A549 (cell line): ENCODE measurements at regions not wholly inside any gene's neighbourhood (a gene's known extent, or its start where the extent isn't known, plus 50 kb on each side); places are given as distances from the start of the nearest gene placed in this dataset.

ENCODE experiments used
- ATAC-seq, 2 experiments: fragments of 200-7000 bp in 1 of 2; fragments of >200 bp in 1 of 2; cut with Nextera tagmentation in 1 of 2; cut with Tn5 transposase in 1 of 2; 3 replicates each; pipeline versions ENCODE4 v1.8.0 to v1.9.1; 2018 to 2020; ENCODE audit warnings: mild to moderate bottlenecking in 1 of 2, moderate library complexity in 1 of 2
- CTCF ChIA-PET: fragments of 300-600 bp; sonication (Branson Sonifier 250); formaldehyde crosslinking; extraction: SDS; loops from one replicate; lab custom pipeline; 2021; ENCODE audit warnings: antibody characterized with exemption, inconsistent platforms; lab: Yijun Ruan, JAX
- POLR2A ChIA-PET: fragments of 350-600 bp; formaldehyde crosslinking; extraction: SDS; loops from one replicate; lab custom pipeline; 2021; ENCODE audit warnings: antibody characterized with exemption, inconsistent platforms; lab: Yijun Ruan, JAX
- DNase-seq, 2 experiments: peaks; one replicate each; pipeline versions ENCODE4 v3.0.0 to v3.0.0-alpha.2; 2011 to 2016; ENCODE audit warnings: low read depth in 1 of 2, low spot score in 1 of 2
- FAIRE-seq: peaks from 2 replicates; lab custom pipeline; 2011; peaks lifted over from hg19 to GRCh38; lab: Jason Lieb, UNC
- H3K27ac ChIP-seq, 2 experiments: fragments of >200 bp; sonication (Bioruptor Twin); formaldehyde crosslinking; 3 replicates each; pipeline ENCODE4 v1.5.1; 2016 to 2017
- H3K4me1 ChIP-seq: fragments of >200 bp; sonication (Bioruptor Twin); formaldehyde crosslinking; 3 replicates; pipeline ENCODE4 v1.6.1; 2016
- H3K4me2 ChIP-seq: fragments of >200 bp; sonication (Bioruptor Twin); formaldehyde crosslinking; 3 replicates; pipeline ENCODE4 v1.6.1; 2016
- H3K4me3 ChIP-seq: fragments of >200 bp; sonication (Bioruptor Twin); formaldehyde crosslinking; 3 replicates; pipeline ENCODE4 v1.5.1; 2016
- H3K9me3 ChIP-seq: fragments of >200 bp; sonication (Bioruptor Twin); formaldehyde crosslinking; 3 replicates; pipeline ENCODE4 v1.6.1; 2016
- ATOH8 ChIP-seq: fragments of 250-450 bp; sonication (Bioruptor Pico); IDR thresholded peaks from 2 replicates; pipeline ENCODE4 v1.5.0; 2020; ENCODE audit warnings: low read depth, mild to moderate bottlenecking, moderate library complexity
- BHLHE40 ChIP-seq: IDR thresholded peaks from 2 replicates; pipeline ENCODE4 v1.6.1; 2012; ENCODE audit warnings: low read depth, low read length, inconsistent platforms
- CHD4 ChIP-seq: fragments of 200-600 bp; sonication (generic); IDR thresholded peaks from 2 replicates; pipeline ENCODE4 v1.6.1; 2016; ENCODE audit warnings: antibody characterized with exemption, mild to moderate bottlenecking, borderline replicate concordance
- EHF ChIP-seq: fragments of 250-450 bp; sonication (Bioruptor Pico); IDR thresholded peaks from 2 replicates; pipeline ENCODE4 v1.5.0; 2020; ENCODE audit warnings: mild to moderate bottlenecking
- EP300 ChIP-seq, 2 experiments: fragments of >200 bp; sonication (Bioruptor Twin); formaldehyde crosslinking; IDR thresholded peaks; 2 replicates in 1 of 2; 3 replicates in 1 of 2; pipeline ENCODE4 v1.6.1; 2016 to 2017
- FOSB ChIP-seq: fragments of 250-450 bp; sonication (Bioruptor Pico); IDR thresholded peaks from 2 replicates; pipeline ENCODE4 v1.5.0; 2020; ENCODE audit warnings: mild to moderate bottlenecking, moderate library complexity
- FOXS1 ChIP-seq: fragments of 250-450 bp; sonication (Bioruptor Pico); IDR thresholded peaks from 2 replicates; pipeline ENCODE4 v1.5.0; 2020; ENCODE audit warnings: mild to moderate bottlenecking, moderate library complexity
- HDAC2 ChIP-seq: fragments of 200-600 bp; sonication (generic); IDR thresholded peaks from 2 replicates; pipeline ENCODE4 v1.6.1; 2016
- HMGXB4 ChIP-seq: fragments of 250-450 bp; sonication (Bioruptor Pico); IDR thresholded peaks from 2 replicates; pipeline ENCODE4 v1.5.0; 2021; ENCODE audit warnings: mild to moderate bottlenecking, moderate library complexity, borderline replicate concordance
- HOXB13 ChIP-seq: fragments of 250-450 bp; sonication (Bioruptor Pico); IDR thresholded peaks from 2 replicates; pipeline ENCODE4 v1.5.0; 2020; ENCODE audit warnings: low read depth, mild to moderate bottlenecking, moderate library complexity
- HOXB5 ChIP-seq: fragments of 250-450 bp; sonication (Bioruptor Pico); IDR thresholded peaks from 2 replicates; pipeline ENCODE4 v1.5.0; 2020; ENCODE audit warnings: mild to moderate bottlenecking, moderate library complexity
- JUN ChIP-seq, 2 experiments: fragments of >200 bp; sonication (Bioruptor Twin); formaldehyde crosslinking; IDR thresholded peaks; 2 replicates in 1 of 2; 3 replicates in 1 of 2; pipeline ENCODE4 v1.6.1; 2016 to 2017
- MAFK ChIP-seq: fragments of 450-650 bp; IDR thresholded peaks from 2 replicates; pipeline ENCODE4 v1.6.1; 2014; ENCODE audit not compliant: partially characterized antibody
- PHF8 ChIP-seq: fragments of 200-600 bp; sonication (generic); IDR thresholded peaks from 2 replicates; pipeline ENCODE4 v1.6.1; 2016; ENCODE audit warnings: low read depth, mild to moderate bottlenecking, antibody characterized with exemption, moderate library complexity, borderline replicate concordance
- POLR2AphosphoS2 ChIP-seq: conservative IDR thresholded peaks from 2 replicates; pipeline ENCODE4 v1.6.1; 2012; ENCODE audit warnings: low read length, improper control_type of control experiment, inconsistent platforms
- RAD21 ChIP-seq, 2 experiments: fragments of >200 bp in 1 of 2; sonication (Bioruptor Twin) in 1 of 2; formaldehyde crosslinking in 1 of 2; IDR thresholded peaks in 1 of 2; conservative IDR thresholded peaks in 1 of 2; 2 replicates in 1 of 2; 3 replicates in 1 of 2; pipeline ENCODE4 v1.6.1; 2012 to 2018; ENCODE audit warnings: inconsistent platforms in 1 of 2
- RARB ChIP-seq: fragments of 250-450 bp; sonication (Bioruptor Pico); IDR thresholded peaks from 2 replicates; pipeline ENCODE4 v1.8.0; 2021; ENCODE audit warnings: mild to moderate bottlenecking, moderate library complexity
- RFX5 ChIP-seq: fragments of 450-650 bp; IDR thresholded peaks from 2 replicates; pipeline ENCODE4 v1.7.1; 2014; ENCODE audit warnings: antibody characterized with exemption, mild to moderate bottlenecking, moderate library complexity
- SMC3 ChIP-seq: fragments of >200 bp; sonication (Bioruptor Twin); formaldehyde crosslinking; IDR thresholded peaks from 3 replicates; pipeline ENCODE4 v1.6.1; 2018; ENCODE audit warnings: inconsistent platforms
- SREBF2 ChIP-seq: fragments of 450-650 bp; IDR thresholded peaks from 2 replicates; pipeline ENCODE4 v1.6.1; 2014; ENCODE audit warnings: mild to moderate bottlenecking, moderate library complexity
- TFCP2L1 ChIP-seq: fragments of 250-450 bp; sonication (Bioruptor Pico); IDR thresholded peaks from 2 replicates; pipeline ENCODE4 v1.5.0; 2021; ENCODE audit warnings: mild to moderate bottlenecking
- TP53 ChIP-seq: fragments of 250-450 bp; sonication (Bioruptor Pico); IDR thresholded peaks from 2 replicates; pipeline ENCODE4 v1.5.0; 2021; ENCODE audit warnings: mild to moderate bottlenecking, moderate library complexity
- ZC3H11A ChIP-seq: fragments of 450-650 bp; IDR thresholded peaks from 2 replicates; pipeline ENCODE4 v1.6.1; 2014; ENCODE audit warnings: antibody characterized with exemption, mild to moderate bottlenecking
- ZFP36 ChIP-seq: fragments of 450-650 bp; IDR thresholded peaks from 2 replicates; pipeline ENCODE4 v1.6.1; 2014; ENCODE audit warnings: borderline replicate concordance; ENCODE audit not compliant: partially characterized antibody
- ZNF302 ChIP-seq: fragments of 250-450 bp; sonication (Bioruptor Pico); IDR thresholded peaks from 2 replicates; pipeline ENCODE4 v1.9.0; 2021; ENCODE audit warnings: inconsistent platforms, mild to moderate bottlenecking, moderate library complexity
- ZSCAN20 ChIP-seq: fragments of 250-450 bp; sonication (Bioruptor Pico); IDR thresholded peaks from 2 replicates; pipeline ENCODE4 v1.8.0; 2022; ENCODE audit warnings: mild to moderate bottlenecking, moderate library complexity
- WGBS: methylation state at CpG from one replicate; pipeline ENCODE4 v1.1.6; 2017; ENCODE audit errors: missing lambda C conversion rate; 5-methylcytosine and 5-hydroxymethylcytosine counted together

GRCh38 chr3:174776636-174777035 lies 82.5 kb upstream of the NAALADL2 start:
- ATAC-seq, result no peak
- H3K27ac ChIP-seq, result no peak overlapping the region
- CTCF ChIA-PET, result no interaction called here
- TF ChIP-seq HOXB13 (CRISPR knock-in tag) (no peak), ZC3H11A (no peak), CHD4 (no peak), MAFK (no peak), EHF (CRISPR knock-in tag) (no peak), POLR2AphosphoS2 (no peak), EP300 (IDR thresholded peaks at IDR 0.05) (no peak), TFCP2L1 (no peak), TP53 (CRISPR knock-in tag) (no peak)
- TF ChIP-seq, all 56 proteins: peak for 0
- POLR2A ChIA-PET, result no interaction called here
- no peak overlapping the region for H3K4me3 ChIP-seq
- H3K4me1 ChIP-seq, result no peaks in the 10 kb centered on the region
- WGBS, result 49% methylated on average over 2 of the region's 2 CpGs
- no peak for DNase-seq
- H3K4me2 ChIP-seq, result no peak overlapping the region
- H3K9me3 ChIP-seq, result no peaks in the 10 kb centered on the region
- FAIRE-seq, result no peak

- Histone ChIP-seq H3K4me1 (no peaks in the 10 kb centered on the region), H3K27ac (no peak overlapping the region), H3K9me3 (no peaks in the 10 kb centered on the region), H3K4me3 (no peak overlapping the region), H3K4me2 (no peak overlapping the region)
- no peak for DNase-seq
- ChIA-PET POLR2A (no interaction called here), CTCF (no interaction called here)
- TF ChIP-seq RARB (no peak), TP53 (CRISPR knock-in tag) (no peak), HDAC2 (no peak)
- no peak for ATAC-seq
- no peak for FAIRE-seq
These were observed 81.3 kb upstream of the NAALADL2 start for GRCh38 chr3:174777813-174778212.

GRCh38 chr3:174783502-174783901 lies 75.6 kb upstream of the NAALADL2 start:
- FAIRE-seq (no peak), ATAC-seq (no peak), DNase-seq (no peak)
- TF ChIP-seq POLR2AphosphoS2, result no peak
- no peak for TF ChIP-seq HOXB13 (CRISPR knock-in tag)
- TF ChIP-seq ATOH8 (CRISPR knock-in tag), result no peak
- no peak for TF ChIP-seq EHF (CRISPR knock-in tag)
- TF ChIP-seq HOXB5, result no peak
- no peak for TF ChIP-seq HDAC2
- TF ChIP-seq TFCP2L1, result no peak
- no peak for TF ChIP-seq FOXS1
- TF ChIP-seq BHLHE40, result no peak
- TF ChIP-seq FOSB, result no peak
- no peak overlapping the region for H3K27ac ChIP-seq
- H3K4me3 ChIP-seq, result no peak overlapping the region
- no peaks in the 10 kb centered on the region for H3K9me3 ChIP-seq
- POLR2A ChIA-PET, result no interaction called here
- WGBS, result 25% methylated on average over 2 of the region's 2 CpGs
- no peak overlapping the region for H3K4me2 ChIP-seq
- CTCF ChIA-PET, result no interaction called here
- H3K4me1 ChIP-seq, result no peaks in the 10 kb centered on the region

- TF ChIP-seq SMC3, result no peak
- no peak for TF ChIP-seq RAD21 (conservative IDR thresholded peaks at IDR 0.05 in 1 of 2, IDR thresholded peaks at IDR 0.05 in 1 of 2)
- no peak for TF ChIP-seq FOXS1
- TF ChIP-seq HOXB5, result no peak
- TF ChIP-seq RFX5, result no peak
- no peak for TF ChIP-seq JUN (IDR thresholded peaks at IDR 0.05)
- no peak for TF ChIP-seq HDAC2
- TF ChIP-seq ZSCAN20 (CRISPR knock-in tag), result no peak
- TF ChIP-seq HMGXB4 (CRISPR knock-in tag), result no peak
- no peak for TF ChIP-seq SREBF2
- TF ChIP-seq ZFP36, result no peak
- TF ChIP-seq ZNF302 (CRISPR knock-in tag), result no peak
- no peak for TF ChIP-seq PHF8
- TF ChIP-seq, all 56 proteins: peak for 0
- no peak for DNase-seq
- ATAC-seq, result no peak
- Histone ChIP-seq H3K4me3 (no peak overlapping the region), H3K4me1 (no peaks in the 10 kb centered on the region), H3K4me2 (no peak overlapping the region), H3K27ac (no peak overlapping the region), H3K9me3 (no peaks in the 10 kb centered on the region)
- ChIA-PET POLR2A (no interaction called here), CTCF (no interaction called here)
- WGBS, result 13% methylated on average over 4 of the region's 4 CpGs
- no peak for FAIRE-seq
These were observed 74.8 kb upstream of the NAALADL2 start for GRCh38 chr3:174784206-174784934.
